ENCODE measurements at regions not wholly inside any gene's neighbourhood (a gene's known extent, or its start where the extent isn't known, plus 50 kb on each side); places are given as distances from the start of the nearest gene placed in this dataset.

DNA sequence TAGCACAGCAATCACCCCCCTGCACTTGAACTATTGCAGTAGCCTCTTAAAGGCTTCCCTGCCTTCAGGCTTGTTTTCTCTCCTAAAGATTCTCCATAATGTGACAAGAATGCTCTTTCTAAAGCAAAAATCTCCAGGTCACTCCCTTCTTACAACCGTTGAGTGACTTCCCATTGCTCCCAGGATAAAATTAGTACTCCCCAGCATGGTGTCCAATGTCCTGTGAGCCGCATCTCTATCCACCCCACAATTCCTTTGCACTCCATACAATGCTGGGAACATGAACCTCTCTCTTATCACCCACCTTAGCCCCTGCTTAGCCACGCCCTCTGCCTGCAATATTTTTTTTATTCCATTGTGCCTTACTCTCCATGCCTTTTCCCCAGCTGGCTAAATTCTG lies 85.7 kb upstream of the SHISA3 start:
- TF ChIP-seq, protein P1, sequence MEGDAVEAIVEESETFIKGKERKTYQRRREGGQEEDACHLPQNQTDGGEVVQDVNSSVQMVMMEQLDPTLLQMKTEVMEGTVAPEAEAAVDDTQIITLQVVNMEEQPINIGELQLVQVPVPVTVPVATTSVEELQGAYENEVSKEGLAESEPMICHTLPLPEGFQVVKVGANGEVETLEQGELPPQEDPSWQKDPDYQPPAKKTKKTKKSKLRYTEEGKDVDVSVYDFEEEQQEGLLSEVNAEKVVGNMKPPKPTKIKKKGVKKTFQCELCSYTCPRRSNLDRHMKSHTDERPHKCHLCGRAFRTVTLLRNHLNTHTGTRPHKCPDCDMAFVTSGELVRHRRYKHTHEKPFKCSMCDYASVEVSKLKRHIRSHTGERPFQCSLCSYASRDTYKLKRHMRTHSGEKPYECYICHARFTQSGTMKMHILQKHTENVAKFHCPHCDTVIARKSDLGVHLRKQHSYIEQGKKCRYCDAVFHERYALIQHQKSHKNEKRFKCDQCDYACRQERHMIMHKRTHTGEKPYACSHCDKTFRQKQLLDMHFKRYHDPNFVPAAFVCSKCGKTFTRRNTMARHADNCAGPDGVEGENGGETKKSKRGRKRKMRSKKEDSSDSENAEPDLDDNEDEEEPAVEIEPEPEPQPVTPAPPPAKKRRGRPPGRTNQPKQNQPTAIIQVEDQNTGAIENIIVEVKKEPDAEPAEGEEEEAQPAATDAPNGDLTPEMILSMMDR (IDR thresholded peaks at IDR 0.05; ENCODE audit: low read depth, low read length), result no peak
- TF ChIP-seq MYC (IDR thresholded peaks at IDR 0.05; ENCODE audit: low read depth, low read length), result no peak
- TF ChIP-seq POLR2A (IDR thresholded peaks at IDR 0.05; ENCODE audit: extremely low read depth, insufficient read length), result no peak
